HEK293T (cell line): ENCODE measurements at regions not wholly inside any gene's neighbourhood (a gene's known extent, or its start where the extent isn't known, plus 50 kb on each side); places are given as distances from the start of the nearest gene placed in this dataset.

Experiments used
- CTBP1 ChIP-seq: fragments of 450-650 bp; IDR thresholded peaks from 2 replicates; pipeline ENCODE4 v1.6.1; 2016; ENCODE audit warnings: borderline replicate concordance
- FOXM1 ChIP-seq: fragments of 450-650 bp; IDR thresholded peaks from 2 replicates; pipeline ENCODE4 v1.6.1; 2017; ENCODE audit warnings: mild to moderate bottlenecking, borderline replicate concordance
- SP1 ChIP-seq: fragments of 450-650 bp; IDR thresholded peaks from 2 replicates; pipeline ENCODE4 v1.6.1; 2017
- SUZ12 ChIP-seq: fragments of 450-650 bp; IDR thresholded peaks from 2 replicates; pipeline ENCODE4 v1.6.1; 2016; ENCODE audit warnings: mild to moderate bottlenecking
- TF ChIP-seq, protein P1 (sequence below): fragments of 450-650 bp; IDR thresholded peaks from 2 replicates; pipeline ENCODE4 v1.6.1; 2016

DNA sequence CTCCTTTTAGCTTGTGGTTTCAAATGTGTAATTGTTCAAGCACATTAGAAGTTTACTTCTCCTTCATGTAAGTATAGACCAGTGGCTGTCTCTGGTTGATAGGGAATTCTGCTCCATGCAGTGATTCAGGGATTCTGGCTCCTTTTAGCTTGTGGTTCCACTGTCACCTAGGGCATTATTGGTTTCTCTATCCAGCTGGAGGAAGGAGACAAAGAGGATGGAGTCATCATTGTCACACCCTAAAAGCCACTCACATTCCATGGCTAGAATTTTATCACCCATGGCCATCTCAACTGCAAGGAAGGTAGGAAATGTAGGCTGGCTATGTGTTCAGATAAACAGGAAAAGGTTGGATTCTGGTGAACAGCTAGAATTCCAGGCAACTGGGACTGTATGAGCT is 131.2 kb downstream of the URB2 start:
- no peak for TF ChIP-seq FOXM1
- no peak for TF ChIP-seq SUZ12
- no peak for TF ChIP-seq CTBP1
- TF ChIP-seq, protein P1, sequence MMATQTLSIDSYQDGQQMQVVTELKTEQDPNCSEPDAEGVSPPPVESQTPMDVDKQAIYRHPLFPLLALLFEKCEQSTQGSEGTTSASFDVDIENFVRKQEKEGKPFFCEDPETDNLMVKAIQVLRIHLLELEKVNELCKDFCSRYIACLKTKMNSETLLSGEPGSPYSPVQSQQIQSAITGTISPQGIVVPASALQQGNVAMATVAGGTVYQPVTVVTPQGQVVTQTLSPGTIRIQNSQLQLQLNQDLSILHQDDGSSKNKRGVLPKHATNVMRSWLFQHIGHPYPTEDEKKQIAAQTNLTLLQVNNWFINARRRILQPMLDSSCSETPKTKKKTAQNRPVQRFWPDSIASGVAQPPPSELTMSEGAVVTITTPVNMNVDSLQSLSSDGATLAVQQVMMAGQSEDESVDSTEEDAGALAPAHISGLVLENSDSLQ: no peak
- TF ChIP-seq SP1: no peak
